ENCODE measurements at regions not wholly inside any gene's neighbourhood (a gene's known extent, or its start where the extent isn't known, plus 50 kb on each side); places are given as distances from the start of the nearest gene placed in this dataset.
"Not testable (repeated sequence)": the region's sequence is repeated elsewhere in the genome, so short reads cannot be mapped to it uniquely, and the experiment has no call there.

- DNase-seq: no peak
Observed at GRCh38 chr22:22717664-22718063, 73.2 kb downstream of the GGTLC2 start.

GRCh38 chr22:22720201-22720723, 75.8 kb downstream of the GGTLC2 start:
- DNase-seq: peak; percentile 30

GRCh38 chr22:22720724-22721261, 76.4 kb downstream of the GGTLC2 start:
- no peak for DNase-seq

GRCh38 chr22:22721681-22722354, 77.4 kb downstream of the GGTLC2 start:
- DNase-seq: peak; percentile 24

GRCh38 chr22:22728382-22728781, 84.0 kb downstream of the GGTLC2 start:
- DNase-seq: no peak

GRCh38 chr22:22730655-22731373, 86.4 kb downstream of the GGTLC2 start:
- no peak for DNase-seq

GRCh38 chr22:22731374-22731676, 86.9 kb downstream of the GGTLC2 start:
- no peak for DNase-seq

- DNase-seq: not testable (repeated sequence)
Observed at GRCh38 chr22:22733006-22733405, 88.6 kb downstream of the GGTLC2 start.

GRCh38 chr22:22733881-22734373, 89.5 kb downstream of the GGTLC2 start:
- no peak for DNase-seq

GRCh38 chr22:22734395-22735272, 90.2 kb downstream of the GGTLC2 start:
- DNase-seq: not testable (repeated sequence)

- not testable (repeated sequence) for DNase-seq
Observed at GRCh38 chr22:22735276-22735675, 90.9 kb downstream of the GGTLC2 start.

GRCh38 chr22:22735695-22736611, 91.5 kb downstream of the GGTLC2 start:
- no peak for DNase-seq

GRCh38 chr22:22737590-22737989, 93.2 kb downstream of the GGTLC2 start:
- DNase-seq: no peak

- DNase-seq: no peak
Observed at GRCh38 chr22:22738959-22739585, 94.7 kb downstream of the GGTLC2 start.

- no peak for DNase-seq
Observed at GRCh38 chr22:22740560-22741276, 96.3 kb downstream of the GGTLC2 start.

- DNase-seq: no peak
Observed at GRCh38 chr22:22741843-22742242, 97.4 kb downstream of the GGTLC2 start.

- DNase-seq: no peak
Observed at GRCh38 chr22:22742641-22743040, 98.2 kb downstream of the GGTLC2 start.

- DNase-seq: no peak
Observed at GRCh38 chr22:22743128-22743760, 98.8 kb downstream of the GGTLC2 start.

Measured in left kidney (tissue), 1 donor.